GM12865 (cell line): ENCODE measurements at regions not wholly inside any gene's neighbourhood (a gene's known extent, or its start where the extent isn't known, plus 50 kb on each side); places are given as distances from the start of the nearest gene placed in this dataset.

Source experiments
- DNase-seq: peaks from one replicate; pipeline ENCODE4 v3.0.0; 2010; ENCODE audit warnings: low read depth
- H3K4me3 ChIP-seq: 2 replicates; pipeline ENCODE4 v1.5.1; 2011; ENCODE audit warnings: mild to moderate bottlenecking, low read depth, low read length, control low read depth
- CTCF ChIP-seq: IDR thresholded peaks from 2 replicates; pipeline ENCODE4 v1.5.1; 2011; ENCODE audit warnings: low read length, control low read depth, low read depth, inconsistent platforms; ENCODE audit not compliant: insufficient read depth; ENCODE audit errors: missing control alignments

GRCh38 chr12:97801471-97802059 is 339.0 kb downstream of the RMST start:
- no peak overlapping the region for H3K4me3 ChIP-seq
- no peak for DNase-seq
- no peak for TF ChIP-seq CTCF

- DNase-seq: no peak
- H3K4me3 ChIP-seq: no peak overlapping the region
- TF ChIP-seq CTCF: no peak
Measured at GRCh38 chr12:97805146-97805545, 342.5 kb downstream of the RMST start.

- no peak overlapping the region for H3K4me3 ChIP-seq
- no peak for DNase-seq
- TF ChIP-seq CTCF: no peak
Measured at GRCh38 chr12:97813301-97813700, 350.7 kb downstream of the RMST start.

GRCh38 chr12:97821806-97822205 is 359.2 kb downstream of the RMST start:
- no peak for DNase-seq
- no peak overlapping the region for H3K4me3 ChIP-seq
- no peak for TF ChIP-seq CTCF

GRCh38 chr12:97835541-97835940 is 372.9 kb downstream of the RMST start:
- DNase-seq: no peak
- no peak for TF ChIP-seq CTCF
- H3K4me3 ChIP-seq: no peak overlapping the region

GRCh38 chr12:97837401-97837800 is 374.8 kb downstream of the RMST start:
- TF ChIP-seq CTCF: no peak
- no peak for DNase-seq
- no peak overlapping the region for H3K4me3 ChIP-seq

- TF ChIP-seq CTCF: no peak
- no peak for DNase-seq
- H3K4me3 ChIP-seq: no peak overlapping the region
Measured at GRCh38 chr12:97848051-97848450, 385.4 kb downstream of the RMST start.
